GM10266 (cell line): ENCODE measurements at regions not wholly inside any gene's neighbourhood (a gene's known extent, or its start where the extent isn't known, plus 50 kb on each side); places are given as distances from the start of the nearest gene placed in this dataset.
"Not testable (repeated sequence)": the region's sequence is repeated elsewhere in the genome, so short reads cannot be mapped to it uniquely, and the experiment has no call there.

Experiments used
- DNase-seq: peaks from one replicate; pipeline ENCODE4 v3.0.0; 2012; ENCODE audit errors: extremely low spot score
- TF ChIP-seq, protein P1 (sequence below): IDR thresholded peaks from 2 replicates; pipeline ENCODE4 v1.5.1; 2012; ENCODE audit warnings: mild to moderate bottlenecking, low read depth; ENCODE audit not compliant: control insufficient read depth, insufficient read depth; ENCODE audit errors: missing control alignments

DNA sequence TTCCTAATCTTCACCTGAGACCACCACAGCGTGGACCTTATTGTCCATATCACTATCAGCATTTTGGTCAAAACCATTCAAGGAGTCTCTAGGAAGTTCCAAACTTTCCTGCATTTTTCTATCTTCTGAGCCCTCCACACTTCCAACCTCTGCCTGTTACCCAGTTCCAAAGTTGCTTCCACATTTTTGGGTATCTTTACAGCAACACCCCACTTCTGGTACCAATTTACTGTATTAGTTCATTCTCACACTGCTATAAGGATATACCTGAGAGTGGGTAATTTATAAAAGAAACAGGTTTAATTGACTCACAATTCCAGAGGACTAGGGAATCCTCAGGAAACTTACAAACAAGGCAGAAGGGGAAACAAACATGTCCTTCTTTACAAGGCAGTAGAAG lies 103.3 kb upstream of the CBLB start:
- TF ChIP-seq, protein P1, sequence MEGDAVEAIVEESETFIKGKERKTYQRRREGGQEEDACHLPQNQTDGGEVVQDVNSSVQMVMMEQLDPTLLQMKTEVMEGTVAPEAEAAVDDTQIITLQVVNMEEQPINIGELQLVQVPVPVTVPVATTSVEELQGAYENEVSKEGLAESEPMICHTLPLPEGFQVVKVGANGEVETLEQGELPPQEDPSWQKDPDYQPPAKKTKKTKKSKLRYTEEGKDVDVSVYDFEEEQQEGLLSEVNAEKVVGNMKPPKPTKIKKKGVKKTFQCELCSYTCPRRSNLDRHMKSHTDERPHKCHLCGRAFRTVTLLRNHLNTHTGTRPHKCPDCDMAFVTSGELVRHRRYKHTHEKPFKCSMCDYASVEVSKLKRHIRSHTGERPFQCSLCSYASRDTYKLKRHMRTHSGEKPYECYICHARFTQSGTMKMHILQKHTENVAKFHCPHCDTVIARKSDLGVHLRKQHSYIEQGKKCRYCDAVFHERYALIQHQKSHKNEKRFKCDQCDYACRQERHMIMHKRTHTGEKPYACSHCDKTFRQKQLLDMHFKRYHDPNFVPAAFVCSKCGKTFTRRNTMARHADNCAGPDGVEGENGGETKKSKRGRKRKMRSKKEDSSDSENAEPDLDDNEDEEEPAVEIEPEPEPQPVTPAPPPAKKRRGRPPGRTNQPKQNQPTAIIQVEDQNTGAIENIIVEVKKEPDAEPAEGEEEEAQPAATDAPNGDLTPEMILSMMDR = no peak

DNA sequence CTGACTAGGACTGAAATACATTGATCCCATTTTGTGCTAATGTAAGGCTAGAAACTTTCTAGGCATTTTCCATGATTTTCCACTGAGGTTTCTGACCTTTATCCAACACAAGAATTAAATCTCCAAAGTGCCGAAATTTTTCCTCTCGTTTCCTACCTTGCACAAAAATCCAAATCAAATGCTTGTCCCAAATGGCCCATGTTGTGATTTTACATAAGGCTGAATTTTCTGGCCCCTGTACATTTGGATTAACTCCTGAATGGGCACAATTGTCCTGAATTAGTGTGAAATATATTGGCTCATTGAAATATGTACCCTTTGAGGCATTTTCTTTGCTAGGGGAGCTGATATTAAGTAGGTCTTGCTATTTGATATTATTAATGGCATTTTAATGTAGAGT lies 105.6 kb upstream of the CBLB start:
- TF ChIP-seq, protein P1 = no peak
- DNase-seq = no peak

More for the DNA sequence above, 103.3 kb upstream of the CBLB start:
- DNase-seq = no peak

DNA sequence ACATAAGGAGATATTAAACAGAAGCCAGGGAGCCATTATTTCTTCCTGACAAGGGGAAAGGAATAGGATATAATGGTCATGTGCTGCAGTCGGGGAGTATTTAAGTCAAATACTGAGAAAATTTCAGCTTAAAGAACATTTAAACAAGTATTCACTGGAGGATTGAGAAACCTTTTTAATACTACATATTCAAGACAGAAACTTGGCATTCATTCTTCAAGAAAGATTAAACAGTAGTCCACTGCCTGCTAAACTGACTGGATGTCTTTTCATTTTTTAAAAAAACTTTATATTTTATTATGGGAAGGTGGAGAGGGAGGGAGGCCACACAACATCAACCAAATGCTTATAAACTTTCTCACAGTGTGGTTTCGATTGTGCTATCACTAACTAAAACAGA lies 107.4 kb upstream of the CBLB start:
- DNase-seq = no peak
- TF ChIP-seq, protein P1 = no peak

DNA sequence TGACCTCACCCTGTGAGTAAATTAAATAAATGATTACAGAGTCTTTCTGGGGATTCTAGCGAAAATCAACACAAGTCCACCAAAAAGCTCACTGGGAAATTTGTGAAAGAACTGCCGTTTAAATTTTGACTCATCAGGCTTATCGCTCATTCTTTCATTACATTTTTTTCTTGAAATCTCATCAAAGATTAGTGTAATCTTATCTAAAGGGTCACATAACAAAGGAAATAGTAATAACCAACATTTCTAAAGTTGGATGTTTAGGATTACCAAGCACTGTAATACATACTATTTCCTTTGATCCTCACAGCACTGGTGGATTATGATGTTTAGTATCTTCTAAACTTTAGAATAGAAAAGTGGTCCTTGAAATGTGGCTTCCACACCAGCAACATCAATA lies 111.1 kb upstream of the CBLB start:
- DNase-seq = no peak
- TF ChIP-seq, protein P1 = no peak

DNA sequence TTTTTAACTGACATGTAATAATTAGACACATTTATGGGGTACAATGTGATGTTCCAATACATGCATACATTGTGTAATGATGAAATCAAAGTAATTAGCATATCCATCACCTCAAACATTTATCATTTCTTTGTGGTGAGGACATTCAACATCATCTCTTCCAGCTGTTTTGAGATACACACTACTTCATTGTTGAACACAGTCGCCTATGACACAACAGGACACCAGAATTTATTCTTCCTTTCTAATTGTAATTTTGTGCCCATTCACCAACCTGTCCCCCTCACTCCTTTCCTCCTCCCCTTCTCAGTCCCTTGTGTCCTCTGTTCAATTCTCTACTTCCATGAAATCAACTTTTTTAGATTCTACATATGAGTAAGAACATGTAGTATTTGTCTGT lies 113.4 kb upstream of the CBLB start:
- TF ChIP-seq, protein P1 = no peak
- DNase-seq = no peak

DNA sequence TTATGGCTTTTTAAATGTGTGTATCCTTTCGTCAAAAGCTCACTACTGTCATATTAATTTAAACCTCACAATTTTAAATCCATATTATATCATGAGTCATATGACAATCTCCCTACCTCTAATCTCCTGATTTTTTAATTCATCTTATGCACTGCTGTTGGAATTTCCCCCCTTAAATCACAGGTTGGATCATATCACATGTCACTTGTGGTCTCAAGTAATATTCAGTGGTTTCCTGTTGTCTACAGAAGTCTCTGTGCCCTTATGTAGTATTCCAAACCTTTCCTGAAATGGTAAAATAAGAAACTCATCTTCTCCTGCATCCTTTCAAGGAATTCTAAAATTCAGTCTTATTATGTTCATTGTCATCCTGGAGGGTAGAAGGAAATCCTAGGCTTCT lies 116.0 kb upstream of the CBLB start:
- TF ChIP-seq, protein P1 = no peak
- no peak for DNase-seq

DNA sequence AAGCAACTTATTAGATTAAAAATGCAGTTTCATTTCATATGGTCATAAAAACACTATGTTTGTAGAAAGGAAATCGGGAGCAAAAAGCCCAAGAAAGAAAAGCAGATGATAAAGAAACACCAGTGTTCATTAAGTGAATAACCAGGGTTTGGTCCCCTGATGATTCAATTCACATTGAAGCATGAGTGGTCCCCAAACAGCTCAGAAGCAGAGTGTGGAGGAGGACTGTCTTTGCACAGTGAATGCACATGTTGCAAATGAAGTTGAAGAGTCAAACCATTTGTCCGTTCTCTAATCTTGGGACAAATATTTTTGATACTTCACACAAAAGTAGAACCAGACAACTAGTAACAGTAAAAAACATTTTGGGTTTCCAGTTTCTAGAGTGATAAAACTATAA lies 117.5 kb upstream of the CBLB start:
- not testable (repeated sequence) for DNase-seq

DNA sequence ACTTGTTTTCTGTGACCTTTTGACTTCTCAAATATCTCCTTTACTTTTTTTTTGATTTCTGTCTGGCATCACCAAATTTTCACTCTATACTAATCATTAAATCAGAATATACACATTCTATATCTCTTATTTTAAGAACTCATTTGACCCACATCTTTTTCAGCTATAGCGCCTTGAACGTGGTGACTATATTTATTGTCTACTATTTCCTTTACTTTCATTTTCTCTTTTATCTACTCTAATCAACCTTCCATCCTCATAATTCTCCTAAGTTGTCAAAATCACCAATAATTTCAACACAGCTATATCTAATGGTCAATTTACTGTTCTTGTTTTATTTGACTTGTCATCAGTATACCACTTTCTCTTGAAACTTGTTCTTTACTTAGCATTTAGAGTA lies 119.0 kb upstream of the CBLB start:
- no peak for DNase-seq
- TF ChIP-seq, protein P1 = no peak
